ENCODE measurements at regions not wholly inside any gene's neighbourhood (a gene's known extent, or its start where the extent isn't known, plus 50 kb on each side); places are given as distances from the start of the nearest gene placed in this dataset.

- DNase-seq (ENCODE audit: extremely low read depth, low read depth), result no peak
- TF ChIP-seq, protein P1, sequence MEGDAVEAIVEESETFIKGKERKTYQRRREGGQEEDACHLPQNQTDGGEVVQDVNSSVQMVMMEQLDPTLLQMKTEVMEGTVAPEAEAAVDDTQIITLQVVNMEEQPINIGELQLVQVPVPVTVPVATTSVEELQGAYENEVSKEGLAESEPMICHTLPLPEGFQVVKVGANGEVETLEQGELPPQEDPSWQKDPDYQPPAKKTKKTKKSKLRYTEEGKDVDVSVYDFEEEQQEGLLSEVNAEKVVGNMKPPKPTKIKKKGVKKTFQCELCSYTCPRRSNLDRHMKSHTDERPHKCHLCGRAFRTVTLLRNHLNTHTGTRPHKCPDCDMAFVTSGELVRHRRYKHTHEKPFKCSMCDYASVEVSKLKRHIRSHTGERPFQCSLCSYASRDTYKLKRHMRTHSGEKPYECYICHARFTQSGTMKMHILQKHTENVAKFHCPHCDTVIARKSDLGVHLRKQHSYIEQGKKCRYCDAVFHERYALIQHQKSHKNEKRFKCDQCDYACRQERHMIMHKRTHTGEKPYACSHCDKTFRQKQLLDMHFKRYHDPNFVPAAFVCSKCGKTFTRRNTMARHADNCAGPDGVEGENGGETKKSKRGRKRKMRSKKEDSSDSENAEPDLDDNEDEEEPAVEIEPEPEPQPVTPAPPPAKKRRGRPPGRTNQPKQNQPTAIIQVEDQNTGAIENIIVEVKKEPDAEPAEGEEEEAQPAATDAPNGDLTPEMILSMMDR (IDR thresholded peaks at IDR 0.05; ENCODE audit: low read depth, low read length, missing control alignments), result no peak
- no peak overlapping the region for H3K4me3 ChIP-seq (replicated peaks; ENCODE audit: low read depth, low read length)
Observed at GRCh38 chr10:2230478-2230877, 493.2 kb upstream of the ADARB2 start.

DNA sequence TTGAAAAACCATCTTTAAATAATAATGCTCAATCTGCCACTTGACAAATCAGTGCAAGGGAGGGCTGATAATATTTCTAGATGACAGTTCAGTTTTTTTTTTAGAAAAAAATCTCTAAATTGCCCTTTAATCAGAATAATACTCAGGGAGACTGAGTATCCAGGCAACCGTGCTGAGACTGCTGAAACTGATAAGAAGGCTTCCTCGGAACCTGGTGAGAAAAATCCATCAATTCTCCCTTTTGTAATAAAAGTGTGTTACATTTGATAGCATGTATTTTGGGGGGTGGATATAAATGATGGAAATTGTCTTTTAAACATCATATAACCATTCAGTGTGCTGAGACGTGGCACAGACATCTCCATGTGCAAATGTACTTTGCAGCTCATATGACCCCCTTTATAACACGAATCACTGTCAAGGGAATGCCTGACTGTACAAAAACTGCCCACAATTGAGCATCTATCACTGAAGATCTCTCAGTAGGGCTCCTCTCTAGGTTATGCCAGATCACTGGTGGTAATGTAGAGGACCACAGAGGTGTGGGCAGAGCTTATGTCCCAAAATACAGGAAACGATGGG, 491.1 kb upstream of the ADARB2 start:
- TF ChIP-seq, protein P1 (IDR thresholded peaks at IDR 0.05; ENCODE audit: low read depth, low read length, missing control alignments), result no peak
- no peak for DNase-seq (ENCODE audit: extremely low read depth, low read depth)
- H3K4me3 ChIP-seq (replicated peaks; ENCODE audit: low read depth, low read length), result no peak overlapping the region

DNA sequence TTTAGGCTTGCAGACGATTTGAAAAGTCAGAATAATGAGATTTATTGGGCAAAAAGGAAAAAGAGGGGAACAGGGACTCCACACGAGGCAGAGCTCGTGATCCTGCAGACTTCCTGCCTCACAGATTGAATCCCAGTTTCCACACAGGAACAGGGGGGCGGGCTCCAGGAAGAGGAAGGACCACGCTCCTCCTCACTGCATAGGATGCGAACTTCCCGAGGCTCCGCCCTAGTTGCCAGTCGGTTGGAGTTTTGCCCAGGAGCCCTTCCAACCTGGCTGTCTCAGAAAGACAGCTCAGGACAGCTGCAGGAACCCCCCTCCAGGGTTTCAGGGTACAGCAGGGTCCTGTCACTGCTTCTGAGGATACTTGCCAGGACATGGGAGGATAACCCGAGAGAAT, 488.3 kb upstream of the ADARB2 start:
- H3K4me3 ChIP-seq (replicated peaks; ENCODE audit: low read depth, low read length), result no peak overlapping the region
- DNase-seq (ENCODE audit: extremely low read depth, low read depth), result no peak
- TF ChIP-seq, protein P1 (IDR thresholded peaks at IDR 0.05; ENCODE audit: low read depth, low read length, missing control alignments), result no peak

DNA sequence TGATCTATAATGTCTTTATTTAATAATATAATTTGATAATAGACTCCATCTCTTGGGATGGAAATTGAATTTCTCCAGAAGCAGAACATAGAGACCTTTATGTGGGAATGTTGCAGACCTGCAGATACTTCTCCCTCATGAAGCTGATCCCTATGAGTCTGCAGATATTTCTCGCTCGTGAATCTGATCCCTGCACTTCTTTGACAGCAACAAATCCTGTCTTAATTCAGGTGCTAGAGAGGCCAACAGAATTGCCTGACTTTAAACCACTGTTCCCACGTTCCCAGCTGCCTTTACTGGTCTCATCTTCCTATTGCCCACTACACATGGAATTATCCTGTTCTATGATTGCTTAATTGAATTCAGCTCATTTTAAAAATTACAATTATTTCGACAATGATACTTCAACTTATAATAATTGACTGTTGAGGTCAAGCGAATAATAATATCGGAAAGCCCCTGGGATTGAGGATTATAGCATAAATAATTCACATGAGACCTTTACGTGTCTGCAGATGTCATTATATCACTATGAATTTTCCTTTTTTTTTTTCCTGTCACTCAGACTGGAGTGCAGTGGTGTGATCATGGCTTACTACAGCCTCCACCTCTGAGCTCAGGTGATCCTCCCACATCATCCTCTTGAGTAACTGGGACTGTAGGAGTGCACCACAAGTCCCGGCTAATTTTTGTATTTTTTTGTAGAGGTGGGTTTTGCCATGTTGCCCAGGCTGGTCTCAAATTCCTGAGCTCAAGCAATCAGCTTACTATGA, 486.4 kb upstream of the ADARB2 start:
- TF ChIP-seq, protein P1 (IDR thresholded peaks at IDR 0.05; ENCODE audit: low read depth, low read length, missing control alignments), result no peak
- H3K4me3 ChIP-seq (replicated peaks; ENCODE audit: low read depth, low read length), result no peak overlapping the region
- no peak for DNase-seq (ENCODE audit: extremely low read depth, low read depth)

GRCh38 chr10:2222631-2223030, 485.3 kb upstream of the ADARB2 start:
- H3K4me3 ChIP-seq (replicated peaks; ENCODE audit: low read depth, low read length), result no peak overlapping the region
- no peak for DNase-seq (ENCODE audit: extremely low read depth, low read depth)
- TF ChIP-seq, protein P1 (IDR thresholded peaks at IDR 0.05; ENCODE audit: low read depth, low read length, missing control alignments), result no peak

GRCh38 chr10:2214805-2215204, 477.5 kb upstream of the ADARB2 start:
- TF ChIP-seq, protein P1 (IDR thresholded peaks at IDR 0.05; ENCODE audit: low read depth, low read length, missing control alignments), result no peak
- no peak for DNase-seq (ENCODE audit: extremely low read depth, low read depth)
- H3K4me3 ChIP-seq (replicated peaks; ENCODE audit: low read depth, low read length), result no peak overlapping the region

Measured in HFF-Myc (cell line).